GM12872 (cell line): ENCODE measurements at regions not wholly inside any gene's neighbourhood (a gene's known extent, or its start where the extent isn't known, plus 50 kb on each side); places are given as distances from the start of the nearest gene placed in this dataset.

Source experiments
- TF ChIP-seq, protein P1 (sequence below): IDR thresholded peaks from 3 replicates; pipeline ENCODE4 v1.5.1; 2011; ENCODE audit warnings: low read depth, mild to moderate bottlenecking, low read length, moderate library complexity; ENCODE audit not compliant: insufficient read depth

DNA sequence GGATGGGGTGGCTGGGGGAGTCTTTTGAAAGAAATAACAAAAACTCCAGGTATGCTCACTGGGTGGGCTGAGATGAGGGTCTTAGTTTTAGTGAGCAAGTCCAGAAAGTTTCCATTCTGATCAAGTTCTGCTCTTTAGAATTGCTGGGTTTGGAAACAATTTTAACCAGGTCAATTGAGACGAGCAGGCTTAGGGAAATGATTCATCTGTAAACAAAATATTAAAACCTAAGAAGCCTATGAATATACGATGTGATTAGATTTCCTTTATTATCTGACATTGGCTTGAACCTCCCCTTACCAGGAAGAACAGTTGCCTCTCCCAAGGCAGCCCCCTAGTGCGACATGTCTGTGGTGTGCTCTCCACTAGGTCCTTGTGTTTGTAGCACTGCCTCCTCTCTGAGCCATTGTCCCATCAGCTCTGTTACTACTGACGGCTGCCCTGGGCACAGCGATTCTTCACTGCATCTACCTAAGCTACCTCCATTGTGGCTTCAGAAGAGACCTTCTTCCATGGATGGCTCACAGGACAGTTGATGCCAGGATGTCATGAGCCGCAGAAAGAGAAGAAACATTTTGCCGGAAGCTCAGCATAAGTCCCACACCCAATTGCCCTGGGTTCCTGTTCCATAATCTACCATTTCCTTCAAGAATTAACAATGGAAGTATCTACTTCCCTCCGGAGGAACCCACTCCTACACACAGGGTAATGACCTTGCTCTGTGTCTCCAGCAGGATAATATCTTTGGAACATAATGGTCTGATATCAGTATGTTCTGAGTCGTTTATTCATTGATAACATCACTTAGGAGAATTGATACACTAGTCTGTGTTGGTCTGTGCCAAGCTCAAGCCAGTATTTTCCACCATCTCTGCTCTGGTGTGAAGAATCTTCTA is 95.1 kb upstream of the ITGB1 start:
- TF ChIP-seq, protein P1, sequence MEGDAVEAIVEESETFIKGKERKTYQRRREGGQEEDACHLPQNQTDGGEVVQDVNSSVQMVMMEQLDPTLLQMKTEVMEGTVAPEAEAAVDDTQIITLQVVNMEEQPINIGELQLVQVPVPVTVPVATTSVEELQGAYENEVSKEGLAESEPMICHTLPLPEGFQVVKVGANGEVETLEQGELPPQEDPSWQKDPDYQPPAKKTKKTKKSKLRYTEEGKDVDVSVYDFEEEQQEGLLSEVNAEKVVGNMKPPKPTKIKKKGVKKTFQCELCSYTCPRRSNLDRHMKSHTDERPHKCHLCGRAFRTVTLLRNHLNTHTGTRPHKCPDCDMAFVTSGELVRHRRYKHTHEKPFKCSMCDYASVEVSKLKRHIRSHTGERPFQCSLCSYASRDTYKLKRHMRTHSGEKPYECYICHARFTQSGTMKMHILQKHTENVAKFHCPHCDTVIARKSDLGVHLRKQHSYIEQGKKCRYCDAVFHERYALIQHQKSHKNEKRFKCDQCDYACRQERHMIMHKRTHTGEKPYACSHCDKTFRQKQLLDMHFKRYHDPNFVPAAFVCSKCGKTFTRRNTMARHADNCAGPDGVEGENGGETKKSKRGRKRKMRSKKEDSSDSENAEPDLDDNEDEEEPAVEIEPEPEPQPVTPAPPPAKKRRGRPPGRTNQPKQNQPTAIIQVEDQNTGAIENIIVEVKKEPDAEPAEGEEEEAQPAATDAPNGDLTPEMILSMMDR = no peak

DNA sequence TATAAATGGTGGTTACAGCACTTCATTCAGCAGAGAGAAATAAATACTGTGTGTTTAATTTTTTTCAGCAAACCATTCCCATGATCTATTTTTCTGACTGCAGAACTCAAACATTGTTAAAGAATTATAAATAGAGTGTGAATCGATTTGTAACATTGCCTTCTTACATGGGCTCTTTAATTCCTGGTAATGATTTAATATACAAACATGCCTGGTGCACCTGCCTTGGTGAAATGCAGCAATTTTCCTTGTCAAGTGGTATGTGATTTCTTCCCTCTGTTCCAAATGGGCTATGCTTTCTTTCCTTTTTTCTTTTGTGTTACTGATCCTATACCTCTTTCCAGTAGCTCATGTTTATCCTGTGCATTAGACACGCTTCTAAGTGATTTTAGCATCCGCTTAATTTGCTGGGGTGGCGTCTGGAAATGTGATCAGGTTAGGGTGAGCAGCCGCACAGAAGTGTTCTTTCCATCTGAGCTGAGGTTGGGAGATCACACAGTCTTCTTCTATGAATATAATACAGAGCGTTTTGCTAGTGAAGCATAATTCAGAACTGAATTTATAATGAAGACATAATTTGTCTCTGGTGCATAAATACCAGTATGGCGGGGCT is 94.3 kb upstream of the ITGB1 start:
- TF ChIP-seq, protein P1 = no peak

DNA sequence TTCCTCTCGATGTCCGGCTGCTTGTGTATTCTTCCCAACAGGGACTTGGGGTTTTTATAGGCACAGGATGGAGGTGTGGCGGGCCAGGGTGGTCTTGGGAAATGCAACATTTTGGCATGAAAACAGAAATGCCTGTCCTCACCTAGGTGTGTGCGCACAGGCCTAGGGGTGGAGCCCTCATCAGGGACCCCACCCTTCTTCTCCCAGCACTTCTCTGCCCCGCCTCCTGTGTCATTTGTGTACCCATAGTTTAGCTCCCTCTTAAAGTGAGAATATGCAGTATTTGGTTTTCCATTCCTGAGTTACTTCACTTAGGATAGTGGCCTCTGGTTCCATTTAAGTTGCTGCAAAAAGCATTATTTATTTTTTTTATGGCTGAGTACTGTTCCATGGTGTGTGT is 90.2 kb upstream of the ITGB1 start:
- TF ChIP-seq, protein P1 = no peak

DNA sequence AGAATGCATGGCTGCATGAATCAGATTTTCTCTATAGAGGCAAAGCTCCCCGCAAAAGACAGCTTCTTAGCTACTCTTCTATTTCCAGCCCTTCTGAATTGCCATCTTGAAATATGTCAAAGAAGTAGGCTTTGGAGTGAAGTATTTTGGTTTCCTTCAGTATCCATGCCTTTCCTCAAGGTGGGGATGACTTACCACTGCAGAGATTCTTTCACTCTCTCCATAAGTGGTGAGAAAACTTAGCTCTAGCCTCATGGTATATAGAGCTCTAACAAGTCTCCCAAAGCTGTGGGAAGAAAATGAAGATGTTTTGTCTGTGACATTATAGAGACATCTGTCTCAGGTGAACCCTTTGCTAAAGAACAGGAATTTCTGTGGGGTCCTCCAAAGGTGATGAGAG is 89.6 kb upstream of the ITGB1 start:
- TF ChIP-seq, protein P1 = no peak

DNA sequence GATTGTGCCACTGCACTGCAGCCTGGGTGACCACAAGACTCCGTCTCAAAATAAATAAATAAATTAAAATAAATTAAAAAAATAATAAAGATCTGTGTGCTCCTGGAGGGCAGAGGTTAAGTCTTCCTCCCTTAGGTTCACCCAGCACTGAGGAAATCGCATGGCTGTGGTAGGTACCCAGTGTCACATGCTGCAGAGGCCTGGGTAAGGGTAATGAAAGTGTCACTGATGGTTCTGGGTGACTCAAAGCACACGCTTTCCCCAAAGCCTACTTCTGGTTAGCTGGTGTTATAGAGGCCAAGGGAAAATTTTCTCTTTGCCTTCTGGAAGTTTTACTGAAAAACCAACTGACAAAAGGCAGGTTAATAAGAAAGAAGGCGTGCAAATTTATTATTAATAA is 88.8 kb upstream of the ITGB1 start:
- TF ChIP-seq, protein P1 = no peak

DNA sequence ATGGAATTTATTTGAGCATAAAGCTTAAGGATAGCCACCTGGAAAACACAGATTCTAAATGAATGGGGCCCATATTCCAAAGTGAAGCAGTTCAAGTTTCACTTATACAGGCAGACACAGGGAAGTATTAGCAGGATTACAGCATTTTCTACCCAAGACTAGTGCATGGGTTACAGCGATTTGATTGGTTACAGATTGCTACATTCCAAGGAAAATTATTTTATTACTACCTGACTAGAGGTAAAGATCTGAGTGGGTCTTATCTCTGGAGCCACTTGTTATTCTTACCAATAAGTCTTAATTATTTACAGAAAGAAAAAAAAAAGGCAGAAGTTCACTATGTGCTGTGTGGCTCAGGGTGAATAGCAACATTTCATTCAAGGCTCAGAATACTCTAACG is 87.4 kb upstream of the ITGB1 start:
- TF ChIP-seq, protein P1 = no peak

DNA sequence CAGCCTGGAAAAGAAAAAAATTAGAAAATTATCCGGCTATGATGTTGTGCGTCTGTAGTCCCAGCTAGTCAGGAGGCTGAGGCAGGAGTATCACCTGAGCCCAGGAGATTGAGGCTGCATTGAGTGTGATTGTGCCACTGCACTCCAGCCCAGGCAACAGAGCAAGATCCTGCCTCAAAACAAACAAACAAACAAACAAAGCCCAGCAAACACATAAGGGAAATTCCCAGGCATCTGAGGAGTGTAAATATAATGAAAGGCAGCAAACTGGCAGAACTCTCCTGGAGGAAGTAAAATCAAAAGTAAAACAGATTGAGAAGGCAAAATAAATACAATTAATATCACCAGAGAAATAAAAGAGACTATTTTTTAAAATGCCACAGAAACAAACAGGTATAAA is 84.5 kb upstream of the ITGB1 start:
- TF ChIP-seq, protein P1 = no peak
